ENCODE measurements at regions not wholly inside any gene's neighbourhood (a gene's known extent, or its start where the extent isn't known, plus 50 kb on each side); places are given as distances from the start of the nearest gene placed in this dataset.

DNA sequence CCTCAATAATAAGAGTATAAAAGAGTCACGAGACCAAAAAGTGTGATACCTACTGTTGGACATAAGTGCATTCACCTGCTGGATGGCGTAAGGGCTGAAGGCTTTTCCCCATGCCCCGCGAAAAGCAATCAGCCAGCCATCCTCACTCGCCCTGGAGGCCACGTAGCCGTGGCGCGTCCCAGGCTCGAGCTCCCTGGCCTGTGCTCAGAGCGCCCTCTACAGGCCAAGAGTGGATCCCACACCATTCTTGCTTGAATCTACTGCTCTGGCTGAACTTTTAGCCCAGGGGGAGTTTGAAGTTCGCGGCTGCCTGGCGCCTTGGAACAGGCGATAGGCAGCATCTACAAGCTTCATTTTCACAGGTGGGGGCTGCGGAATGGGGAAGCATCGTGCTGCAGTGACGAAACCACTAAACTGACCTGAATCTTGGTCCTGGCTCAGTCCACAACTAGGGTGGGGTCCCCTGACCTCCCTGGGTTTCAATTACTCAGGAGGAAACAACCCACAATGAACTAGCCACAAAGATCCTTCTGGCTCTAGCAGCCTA lies 70.3 kb upstream of the SERBP1 start:
- TF ChIP-seq POLR2A (IDR thresholded peaks at IDR 0.05; ENCODE audit: low read depth, low read length) (no peak), TAF1 (IDR thresholded peaks at IDR 0.05; ENCODE audit: borderline replicate concordance, low read depth, low read length) (no peak)

Data from GM12892 (cell line).